Endothelial cell of umbilical vein (primary cell): ENCODE measurements at regions not wholly inside any gene's neighbourhood (a gene's known extent, or its start where the extent isn't known, plus 50 kb on each side); places are given as distances from the start of the nearest gene placed in this dataset.

Experiments used
- BruUV-seq: library from RNA; stranded (reverse); fragments of 400-500 nt; replicated peaks from 2 replicates; lab custom pipeline; 2021; lab: Mats Ljungman, UMichigan
- CTCF ChIA-PET: fragments of 300-600, 350-600 bp; sonication (Branson Sonifier 250); formaldehyde crosslinking; loops from one replicate; lab custom pipeline; 2021; ENCODE audit warnings: antibody characterized with exemption, inconsistent platforms; lab: Charles Lee
- POLR2A ChIA-PET: fragments of 300-600, 350-600 bp; sonication (Branson Sonifier 250); formaldehyde crosslinking; loops from one replicate; lab custom pipeline; 2021; ENCODE audit warnings: antibody characterized with exemption, inconsistent platforms; lab: Charles Lee
- DNase-seq: peaks from one replicate; pipeline ENCODE4 v3.0.0-alpha.2; 2011; ENCODE audit warnings: low read depth, low spot score
- FAIRE-seq: peaks from 2 replicates; lab custom pipeline; 2011; peaks lifted over from hg19 to GRCh38; lab: Jason Lieb, UNC
- H2AFZ ChIP-seq: 2 replicates; pipeline ENCODE4 v1.6.0; 2012; ENCODE audit warnings: low read depth, low read length, control low read depth, inconsistent platforms
- H3K27ac ChIP-seq: 2 replicates; pipeline ENCODE4 v1.5.1; 2011; ENCODE audit warnings: low read depth, mild to moderate bottlenecking, control low read depth, low read length, moderate library complexity; ENCODE audit not compliant: insufficient read depth
- H3K27me3 ChIP-seq, 2 experiments: 2 replicates each; pipeline versions ENCODE4 v1.6.0 to v1.6.1; 2011; ENCODE audit warnings: low read length in 2 of 2, mixed read lengths in 1 of 2; ENCODE audit not compliant: control insufficient read depth in 2 of 2, insufficient read depth in 2 of 2
- H3K36me3 ChIP-seq, 2 experiments: 2 replicates in 1 of 2; 3 replicates in 1 of 2; pipeline ENCODE4 v1.5.1; 2011; ENCODE audit warnings: low read length in 2 of 2, mild to moderate bottlenecking in 1 of 2, moderate library complexity in 1 of 2; ENCODE audit not compliant: control insufficient read depth in 2 of 2, insufficient read depth in 2 of 2; ENCODE audit errors: extremely low read depth in 1 of 2
- H3K4me1 ChIP-seq: 3 replicates; pipeline ENCODE4 v1.5.1; 2011; ENCODE audit warnings: mild to moderate bottlenecking, low read length; ENCODE audit not compliant: control insufficient read depth, insufficient read depth; ENCODE audit errors: extremely low read depth
- H3K4me2 ChIP-seq: 2 replicates; pipeline ENCODE4 v1.6.1; 2011; ENCODE audit warnings: low read length, control low read depth, mixed read lengths; ENCODE audit not compliant: insufficient read depth
- H3K4me3 ChIP-seq, 3 experiments: fragments of 200-600 bp in 1 of 3; sonication (generic), shearing (Covaris generic) in 1 of 3; replicated peaks in 1 of 3; 2 replicates each; pipeline ENCODE4 v1.5.1; 2011 to 2016; ENCODE audit warnings: control low read depth in 3 of 3, low read length in 3 of 3, mild to moderate bottlenecking in 2 of 3, inconsistent platforms in 1 of 3, low read depth in 1 of 3, moderate library complexity in 1 of 3; ENCODE audit not compliant: insufficient read depth in 1 of 3
- H3K79me2 ChIP-seq: 2 replicates; pipeline ENCODE4 v1.6.0; 2012; ENCODE audit warnings: low read length, inconsistent platforms; ENCODE audit not compliant: control insufficient read depth, insufficient read depth
- H3K9ac ChIP-seq: replicated peaks from 2 replicates; pipeline ENCODE3; 2011; ENCODE audit warnings: low read length, control low read depth; ENCODE audit not compliant: insufficient read depth; ENCODE audit errors: extremely low read depth
- H3K9me1 ChIP-seq: replicated peaks from 3 replicates; pipeline ENCODE4 v1.6.0; 2011; ENCODE audit warnings: mild to moderate bottlenecking, low read length; ENCODE audit not compliant: control insufficient read depth, insufficient read depth; ENCODE audit errors: extremely low read depth
- H3K9me3 ChIP-seq: replicated peaks from 2 replicates; pipeline ENCODE4 v1.5.1; 2012; ENCODE audit warnings: low read length, inconsistent platforms; ENCODE audit not compliant: control insufficient read depth, insufficient read depth
- H4K20me1 ChIP-seq: replicated peaks from 2 replicates; pipeline ENCODE3; 2011; ENCODE audit warnings: mild to moderate bottlenecking, low read length; ENCODE audit not compliant: control insufficient read depth, insufficient read depth; ENCODE audit errors: extremely low read depth
- EZH2 ChIP-seq: IDR thresholded peaks from 2 replicates; pipeline ENCODE4 v1.6.1; 2012; ENCODE audit warnings: borderline replicate concordance, low read depth, mild to moderate bottlenecking, moderate library complexity, low read length, inconsistent platforms; ENCODE audit not compliant: severe bottlenecking
- FOS ChIP-seq: IDR thresholded peaks from 2 replicates; pipeline ENCODE4 v1.6.1; 2011; ENCODE audit warnings: mild to moderate bottlenecking, low read length, moderate library complexity, borderline replicate concordance; ENCODE audit not compliant: insufficient read depth
- GATA2 ChIP-seq: IDR thresholded peaks from 2 replicates; pipeline ENCODE4 v1.7.0; 2011; ENCODE audit warnings: low read depth, mild to moderate bottlenecking, moderate library complexity, mixed read lengths, low read length; ENCODE audit not compliant: insufficient read length, insufficient read depth
- JUN ChIP-seq: IDR thresholded peaks from 2 replicates; pipeline ENCODE4 v1.6.1; 2011; ENCODE audit warnings: borderline replicate concordance, low read depth; ENCODE audit not compliant: insufficient read length, insufficient read depth
- MYC ChIP-seq: IDR thresholded peaks from one replicate; pipeline ENCODE4 v1.6.1; 2011; ENCODE audit warnings: mild to moderate bottlenecking, low read depth, low read length
- POLR2A ChIP-seq: IDR thresholded peaks from 2 replicates; pipeline ENCODE4 v1.6.1; 2012; ENCODE audit warnings: low read depth, mild to moderate bottlenecking, control low read depth, low read length
- POLR2AphosphoS5 ChIP-seq: IDR thresholded peaks from 2 replicates; pipeline ENCODE4 v1.6.1; 2012; ENCODE audit warnings: low read depth, mild to moderate bottlenecking, control low read depth, low read length, moderate library complexity; ENCODE audit not compliant: insufficient read depth
- dilution Hi-C: fragments of 300-500 bp; cut with MboI; formaldehyde crosslinking; loops from one replicate; pipeline ENCODE4 v1.15.0; 2019; ENCODE audit warnings: low sequenced_read_pairs; ENCODE audit not compliant: extremely low pct_ligation_motif_present
- intact Hi-C: fragments of 100-400 bp; cut with micrococcal nuclease; formaldehyde crosslinking; loops from one replicate; pipeline ENCODE4 v1.10.0; 2022
- TF ChIP-seq, protein P1 (sequence below): IDR thresholded peaks from 2 replicates; pipeline ENCODE4 v1.6.1; 2011; ENCODE audit not compliant: insufficient read depth, insufficient read length
- TF ChIP-seq, protein P2 (sequence below), 2 donors: IDR thresholded peaks; 1 replicate in 1 of 2; 2 replicates in 1 of 2; pipeline ENCODE4 v1.5.1; 2011; ENCODE audit warnings: low read length in 2 of 2, mild to moderate bottlenecking in 2 of 2, moderate library complexity in 2 of 2, control low read depth in 1 of 2, inconsistent platforms in 1 of 2, low read depth in 1 of 2; ENCODE audit not compliant: insufficient read depth in 1 of 2; ENCODE audit errors: extremely low read depth in 1 of 2

DNA sequence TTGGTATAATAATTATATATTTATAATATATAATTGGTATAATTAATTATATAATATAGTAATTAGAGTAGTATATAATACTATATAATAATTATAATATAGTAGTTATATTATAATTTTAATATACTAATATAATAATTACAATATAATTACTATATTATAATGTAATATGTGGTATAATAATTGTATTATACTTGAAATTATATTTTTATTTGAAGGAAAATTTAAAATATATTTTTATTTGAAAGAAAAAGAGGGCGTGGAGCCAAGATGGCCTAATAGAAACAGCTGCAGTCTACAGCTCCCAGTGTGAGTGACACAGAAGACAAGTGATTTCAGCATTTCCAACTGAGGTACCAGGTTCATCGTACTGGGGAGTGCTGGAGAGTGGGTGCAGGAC lies 365.9 kb downstream of the MMUT start:
- no peaks in the 10 kb centered on the region for H3K4me1 ChIP-seq

DNA sequence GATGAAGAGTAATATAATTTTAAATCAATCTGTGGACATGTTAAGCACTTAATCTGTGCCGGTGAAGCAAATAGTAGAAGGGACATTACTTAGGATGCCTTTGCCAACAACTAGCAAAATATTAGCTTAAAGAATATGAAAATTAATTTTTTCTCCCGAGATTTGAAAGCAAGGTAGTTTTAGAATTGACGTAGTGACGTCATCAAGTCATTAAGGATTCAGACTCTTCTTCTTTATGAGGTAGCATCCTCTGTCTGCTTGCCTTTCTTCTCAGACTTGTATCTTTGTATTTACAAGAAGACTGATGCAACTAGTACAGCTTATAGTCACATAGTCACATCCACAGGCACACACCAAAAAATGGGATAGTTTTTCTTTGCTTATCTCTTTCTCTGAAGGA lies 374.4 kb downstream of the MMUT start:
- FAIRE-seq = no peak

More for the DNA sequence above, 365.9 kb downstream of the MMUT start:
- DNase-seq = no peak
- Histone ChIP-seq H3K27ac (no peak overlapping the region), H3K4me2 (no peak overlapping the region), H3K27me3 (no peaks in the 10 kb centered on the region), H3K4me3 (no peak overlapping the region), H3K9me3 (no peaks in the 10 kb centered on the region), H4K20me1 (no peaks in the 10 kb centered on the region), H3K9me1 (no peaks in the 10 kb centered on the region), H3K9ac (no peak overlapping the region), H2AFZ (no peak overlapping the region), H3K79me2 (no peaks in the 10 kb centered on the region), H3K36me3 (no peaks in the 10 kb centered on the region)
- no TSS peak for BruUV-seq
- TF ChIP-seq, protein P1, sequence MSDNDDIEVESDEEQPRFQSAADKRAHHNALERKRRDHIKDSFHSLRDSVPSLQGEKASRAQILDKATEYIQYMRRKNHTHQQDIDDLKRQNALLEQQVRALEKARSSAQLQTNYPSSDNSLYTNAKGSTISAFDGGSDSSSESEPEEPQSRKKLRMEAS = no peak
- CTCF ChIA-PET = no interaction called here
- POLR2A ChIA-PET = no interaction called here
- dilution Hi-C loops = no loop called here
- intact Hi-C loops = no loop called here
- FAIRE-seq = no peak

More for the DNA sequence above, 374.4 kb downstream of the MMUT start:
- Histone ChIP-seq H3K36me3 (no peaks in the 10 kb centered on the region), H2AFZ (no peak overlapping the region), H3K9me1 (no peaks in the 10 kb centered on the region), H3K27ac (no peak overlapping the region), H3K4me2 (no peak overlapping the region), H3K27me3 (no peaks in the 10 kb centered on the region), H3K79me2 (no peaks in the 10 kb centered on the region), H3K4me1 (no peaks in the 10 kb centered on the region), H3K9me3 (no peaks in the 10 kb centered on the region), H3K4me3 (no peak overlapping the region), H3K9ac (no peak overlapping the region), H4K20me1 (no peaks in the 10 kb centered on the region)
- dilution Hi-C loops = no loop called here
- POLR2A ChIA-PET = no interaction called here
- intact Hi-C loops = no loop called here
- no peak for DNase-seq
- no peak for TF ChIP-seq JUN
- TF ChIP-seq MYC = no peak
- TF ChIP-seq FOS = no peak
- no peak for TF ChIP-seq GATA2
- TF ChIP-seq, protein P1 = no peak
- TF ChIP-seq, protein P2, sequence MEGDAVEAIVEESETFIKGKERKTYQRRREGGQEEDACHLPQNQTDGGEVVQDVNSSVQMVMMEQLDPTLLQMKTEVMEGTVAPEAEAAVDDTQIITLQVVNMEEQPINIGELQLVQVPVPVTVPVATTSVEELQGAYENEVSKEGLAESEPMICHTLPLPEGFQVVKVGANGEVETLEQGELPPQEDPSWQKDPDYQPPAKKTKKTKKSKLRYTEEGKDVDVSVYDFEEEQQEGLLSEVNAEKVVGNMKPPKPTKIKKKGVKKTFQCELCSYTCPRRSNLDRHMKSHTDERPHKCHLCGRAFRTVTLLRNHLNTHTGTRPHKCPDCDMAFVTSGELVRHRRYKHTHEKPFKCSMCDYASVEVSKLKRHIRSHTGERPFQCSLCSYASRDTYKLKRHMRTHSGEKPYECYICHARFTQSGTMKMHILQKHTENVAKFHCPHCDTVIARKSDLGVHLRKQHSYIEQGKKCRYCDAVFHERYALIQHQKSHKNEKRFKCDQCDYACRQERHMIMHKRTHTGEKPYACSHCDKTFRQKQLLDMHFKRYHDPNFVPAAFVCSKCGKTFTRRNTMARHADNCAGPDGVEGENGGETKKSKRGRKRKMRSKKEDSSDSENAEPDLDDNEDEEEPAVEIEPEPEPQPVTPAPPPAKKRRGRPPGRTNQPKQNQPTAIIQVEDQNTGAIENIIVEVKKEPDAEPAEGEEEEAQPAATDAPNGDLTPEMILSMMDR (IDR thresholded peaks at IDR 0.05; ENCODE audit: extremely low read depth in 1 of 2, insufficient read depth in 1 of 2, low read depth in 1 of 2, low read length in 2 of 2) = no peak
- TF ChIP-seq POLR2A = no peak
- TF ChIP-seq POLR2AphosphoS5 = no peak
- no peak for TF ChIP-seq EZH2
- no TSS peak for BruUV-seq
- CTCF ChIA-PET = no interaction called here
